Panc1 (cell line): ENCODE measurements at regions not wholly inside any gene's neighbourhood (a gene's known extent, or its start where the extent isn't known, plus 50 kb on each side); places are given as distances from the start of the nearest gene placed in this dataset.
"Not testable (repeated sequence)": the region's sequence is repeated elsewhere in the genome, so short reads cannot be mapped to it uniquely, and the experiment has no call there.

Experiments
- TF ChIP-seq, protein P1 (sequence below): fragments of 450-650 bp; IDR thresholded peaks from 2 replicates; pipeline ENCODE4 v1.5.1; 2017; ENCODE audit warnings: mild to moderate bottlenecking
- TF ChIP-seq, protein P2 (sequence below), 2 experiments: IDR thresholded peaks; 2 replicates each; pipeline ENCODE4 v1.6.1; 2011 to 2012; ENCODE audit warnings: low read depth in 2 of 2, control low read depth in 1 of 2, low read length in 1 of 2, mild to moderate bottlenecking in 1 of 2, moderate library complexity in 1 of 2; ENCODE audit not compliant: insufficient read depth in 1 of 2

- TF ChIP-seq, protein P1, sequence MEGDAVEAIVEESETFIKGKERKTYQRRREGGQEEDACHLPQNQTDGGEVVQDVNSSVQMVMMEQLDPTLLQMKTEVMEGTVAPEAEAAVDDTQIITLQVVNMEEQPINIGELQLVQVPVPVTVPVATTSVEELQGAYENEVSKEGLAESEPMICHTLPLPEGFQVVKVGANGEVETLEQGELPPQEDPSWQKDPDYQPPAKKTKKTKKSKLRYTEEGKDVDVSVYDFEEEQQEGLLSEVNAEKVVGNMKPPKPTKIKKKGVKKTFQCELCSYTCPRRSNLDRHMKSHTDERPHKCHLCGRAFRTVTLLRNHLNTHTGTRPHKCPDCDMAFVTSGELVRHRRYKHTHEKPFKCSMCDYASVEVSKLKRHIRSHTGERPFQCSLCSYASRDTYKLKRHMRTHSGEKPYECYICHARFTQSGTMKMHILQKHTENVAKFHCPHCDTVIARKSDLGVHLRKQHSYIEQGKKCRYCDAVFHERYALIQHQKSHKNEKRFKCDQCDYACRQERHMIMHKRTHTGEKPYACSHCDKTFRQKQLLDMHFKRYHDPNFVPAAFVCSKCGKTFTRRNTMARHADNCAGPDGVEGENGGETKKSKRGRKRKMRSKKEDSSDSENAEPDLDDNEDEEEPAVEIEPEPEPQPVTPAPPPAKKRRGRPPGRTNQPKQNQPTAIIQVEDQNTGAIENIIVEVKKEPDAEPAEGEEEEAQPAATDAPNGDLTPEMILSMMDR = not testable (repeated sequence)
- TF ChIP-seq, protein P2, sequence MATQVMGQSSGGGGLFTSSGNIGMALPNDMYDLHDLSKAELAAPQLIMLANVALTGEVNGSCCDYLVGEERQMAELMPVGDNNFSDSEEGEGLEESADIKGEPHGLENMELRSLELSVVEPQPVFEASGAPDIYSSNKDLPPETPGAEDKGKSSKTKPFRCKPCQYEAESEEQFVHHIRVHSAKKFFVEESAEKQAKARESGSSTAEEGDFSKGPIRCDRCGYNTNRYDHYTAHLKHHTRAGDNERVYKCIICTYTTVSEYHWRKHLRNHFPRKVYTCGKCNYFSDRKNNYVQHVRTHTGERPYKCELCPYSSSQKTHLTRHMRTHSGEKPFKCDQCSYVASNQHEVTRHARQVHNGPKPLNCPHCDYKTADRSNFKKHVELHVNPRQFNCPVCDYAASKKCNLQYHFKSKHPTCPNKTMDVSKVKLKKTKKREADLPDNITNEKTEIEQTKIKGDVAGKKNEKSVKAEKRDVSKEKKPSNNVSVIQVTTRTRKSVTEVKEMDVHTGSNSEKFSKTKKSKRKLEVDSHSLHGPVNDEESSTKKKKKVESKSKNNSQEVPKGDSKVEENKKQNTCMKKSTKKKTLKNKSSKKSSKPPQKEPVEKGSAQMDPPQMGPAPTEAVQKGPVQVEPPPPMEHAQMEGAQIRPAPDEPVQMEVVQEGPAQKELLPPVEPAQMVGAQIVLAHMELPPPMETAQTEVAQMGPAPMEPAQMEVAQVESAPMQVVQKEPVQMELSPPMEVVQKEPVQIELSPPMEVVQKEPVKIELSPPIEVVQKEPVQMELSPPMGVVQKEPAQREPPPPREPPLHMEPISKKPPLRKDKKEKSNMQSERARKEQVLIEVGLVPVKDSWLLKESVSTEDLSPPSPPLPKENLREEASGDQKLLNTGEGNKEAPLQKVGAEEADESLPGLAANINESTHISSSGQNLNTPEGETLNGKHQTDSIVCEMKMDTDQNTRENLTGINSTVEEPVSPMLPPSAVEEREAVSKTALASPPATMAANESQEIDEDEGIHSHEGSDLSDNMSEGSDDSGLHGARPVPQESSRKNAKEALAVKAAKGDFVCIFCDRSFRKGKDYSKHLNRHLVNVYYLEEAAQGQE (IDR thresholded peaks at IDR 0.05; ENCODE audit: insufficient read depth in 1 of 2, low read depth in 2 of 2, low read length in 1 of 2) = not testable (repeated sequence)
Observed at GRCh38 chr14:66278418-66278817, 207.8 kb upstream of the CCDC196 start.
